ENCODE measurements at regions not wholly inside any gene's neighbourhood (a gene's known extent, or its start where the extent isn't known, plus 50 kb on each side); places are given as distances from the start of the nearest gene placed in this dataset.

GRCh38 chr10:47092376-47092775, 181.1 kb downstream of the PTPN20 start:
- Mint-ChIP-seq H3K27me3 (ENCODE audit: low read depth) (peaks cover 2% of the 10 kb centered on the region), H3K4me3 (ENCODE audit: unreplicated experiment) (no peak overlapping the region), H3K4me1 (ENCODE audit: low read depth) (no peaks in the 10 kb centered on the region), H3K36me3 (ENCODE audit: low read depth) (no peaks in the 10 kb centered on the region), H3K27ac (ENCODE audit: unreplicated experiment) (no peak overlapping the region), H3K9me3 (ENCODE audit: low read depth) (peaks cover 4% of the 10 kb centered on the region)
- no peak for DNase-seq (ENCODE audit: low spot score)
- TF ChIP-seq CTCF (IDR thresholded peaks at IDR 0.05): no peak

GRCh38 chr10:47092831-47093230, 181.6 kb downstream of the PTPN20 start:
- TF ChIP-seq CTCF (IDR thresholded peaks at IDR 0.05): no peak
- Mint-ChIP-seq H3K4me1 (ENCODE audit: low read depth) (no peaks in the 10 kb centered on the region), H3K27me3 (ENCODE audit: low read depth) (peaks cover 4% of the 10 kb centered on the region), H3K27ac (ENCODE audit: unreplicated experiment) (no peak overlapping the region), H3K36me3 (ENCODE audit: low read depth) (no peaks in the 10 kb centered on the region), H3K9me3 (ENCODE audit: low read depth) (peaks cover 4% of the 10 kb centered on the region), H3K4me3 (ENCODE audit: unreplicated experiment) (no peak overlapping the region)
- no peak for DNase-seq (ENCODE audit: low spot score)

- DNase-seq (ENCODE audit: low spot score): no peak
- Mint-ChIP-seq H3K4me1 (ENCODE audit: low read depth) (no peaks in the 10 kb centered on the region), H3K36me3 (ENCODE audit: low read depth) (no peaks in the 10 kb centered on the region), H3K9me3 (ENCODE audit: low read depth) (peaks cover 4% of the 10 kb centered on the region), H3K27ac (ENCODE audit: unreplicated experiment) (no peak overlapping the region), H3K4me3 (ENCODE audit: unreplicated experiment) (no peak overlapping the region), H3K27me3 (ENCODE audit: low read depth) (peaks cover 4% of the 10 kb centered on the region)
- no peak for TF ChIP-seq CTCF (IDR thresholded peaks at IDR 0.05)
Observed at GRCh38 chr10:47094126-47094525, 182.9 kb downstream of the PTPN20 start.

GRCh38 chr10:47094636-47095035, 183.4 kb downstream of the PTPN20 start:
- TF ChIP-seq CTCF (IDR thresholded peaks at IDR 0.05): no peak
- Mint-ChIP-seq H3K4me3 (ENCODE audit: unreplicated experiment) (no peak overlapping the region), H3K9me3 (ENCODE audit: low read depth) (peaks cover 4% of the 10 kb centered on the region), H3K36me3 (ENCODE audit: low read depth) (no peaks in the 10 kb centered on the region), H3K27ac (ENCODE audit: unreplicated experiment) (no peak overlapping the region), H3K27me3 (ENCODE audit: low read depth) (peaks cover 4% of the 10 kb centered on the region), H3K4me1 (ENCODE audit: low read depth) (no peaks in the 10 kb centered on the region)
- no peak for DNase-seq (ENCODE audit: low spot score)

- no peaks in the 10 kb centered on the region for H3K4me1 Mint-ChIP-seq (ENCODE audit: low read depth)
- no peaks in the 10 kb centered on the region for H3K36me3 Mint-ChIP-seq (ENCODE audit: low read depth)
- peaks cover 3% of the 10 kb centered on the region for H3K27me3 Mint-ChIP-seq (ENCODE audit: low read depth)
- H3K4me3 Mint-ChIP-seq (ENCODE audit: unreplicated experiment): no peak overlapping the region
- TF ChIP-seq CTCF (IDR thresholded peaks at IDR 0.05): no peak
- no peak overlapping the region for H3K27ac Mint-ChIP-seq (ENCODE audit: unreplicated experiment)
- no peak for DNase-seq (ENCODE audit: low spot score)
- peaks cover 4% of the 10 kb centered on the region for H3K9me3 Mint-ChIP-seq (ENCODE audit: low read depth)
Observed at GRCh38 chr10:47095211-47095610, 184.0 kb downstream of the PTPN20 start.
